HG03432 (cell line): ENCODE measurements at regions not wholly inside any gene's neighbourhood (a gene's known extent, or its start where the extent isn't known, plus 50 kb on each side); places are given as distances from the start of the nearest gene placed in this dataset.
"Not testable (repeated sequence)": the region's sequence is repeated elsewhere in the genome, so short reads cannot be mapped to it uniquely, and the experiment has no call there.

Experiments
- ATAC-seq: cut with Tn5 transposase; IDR thresholded peaks from one replicate; pipeline ENCODE4 v1.9.1; 2021; ENCODE audit warnings: mild to moderate bottlenecking, moderate library complexity; ENCODE audit not compliant: unreplicated experiment

- ATAC-seq, result no peak
Measured at GRCh38 chr6:21708320-21708580, 114.7 kb downstream of the SOX4 start.

- no peak for ATAC-seq
Measured at GRCh38 chr6:21710216-21710615, 116.7 kb downstream of the SOX4 start.

GRCh38 chr6:21710908-21711627 is 117.5 kb downstream of the SOX4 start:
- no peak for ATAC-seq

GRCh38 chr6:21712213-21712612 is 118.7 kb downstream of the SOX4 start:
- no peak for ATAC-seq

- ATAC-seq, result no peak
Measured at GRCh38 chr6:21713481-21713880, 119.9 kb downstream of the SOX4 start.

GRCh38 chr6:21715180-21715579 is 121.6 kb downstream of the SOX4 start:
- ATAC-seq, result no peak

GRCh38 chr6:21722510-21722909 is 129.0 kb downstream of the SOX4 start:
- ATAC-seq, result no peak

GRCh38 chr6:21726676-21727075 is 133.1 kb downstream of the SOX4 start:
- ATAC-seq, result no peak

- ATAC-seq, result no peak
Measured at GRCh38 chr6:21728141-21728540, 134.6 kb downstream of the SOX4 start.

- ATAC-seq, result no peak
Measured at GRCh38 chr6:21729431-21729830, 135.9 kb downstream of the SOX4 start.

GRCh38 chr6:21730533-21730932 is 137.0 kb downstream of the SOX4 start:
- ATAC-seq, result no peak

- ATAC-seq, result no peak
Measured at GRCh38 chr6:21731411-21732031, 138.0 kb downstream of the SOX4 start.

- ATAC-seq, result not testable (repeated sequence)
Measured at GRCh38 chr6:21732032-21732730, 138.6 kb downstream of the SOX4 start.

GRCh38 chr6:21732731-21733130 is 139.2 kb downstream of the SOX4 start:
- ATAC-seq, result no peak

GRCh38 chr6:21733311-21733710 is 139.8 kb downstream of the SOX4 start:
- ATAC-seq, result no peak

- ATAC-seq, result no peak
Measured at GRCh38 chr6:21734204-21734603, 140.7 kb downstream of the SOX4 start.

GRCh38 chr6:21738180-21739094 is 144.9 kb downstream of the SOX4 start:
- ATAC-seq, result no peak

- ATAC-seq, result no peak
Measured at GRCh38 chr6:21739241-21739640, 145.7 kb downstream of the SOX4 start.

GRCh38 chr6:21739838-21740237 is 146.3 kb downstream of the SOX4 start:
- no peak for ATAC-seq

GRCh38 chr6:21740376-21741124 is 147.0 kb downstream of the SOX4 start:
- ATAC-seq, result no peak
